ENCODE measurements at regions not wholly inside any gene's neighbourhood (a gene's known extent, or its start where the extent isn't known, plus 50 kb on each side); places are given as distances from the start of the nearest gene placed in this dataset.

- no peak for TF ChIP-seq CTCF (IDR thresholded peaks at IDR 0.05; ENCODE audit: low read depth, low read length)
- no peak for TF ChIP-seq EZH2phosphoT487 (IDR thresholded peaks at IDR 0.05; ENCODE audit: low read depth)
- H3K9ac ChIP-seq (ENCODE audit: low read length), result no peak overlapping the region
- no peaks in the 10 kb centered on the region for H3K79me2 ChIP-seq (ENCODE audit: low read length)
- H3K4me2 ChIP-seq (ENCODE audit: low read length), result no peak overlapping the region
- H3K9me3 ChIP-seq (ENCODE audit: insufficient read depth, low read length), result no peaks in the 10 kb centered on the region
- no peaks in the 10 kb centered on the region for H3K36me3 ChIP-seq (replicated peaks; ENCODE audit: low read depth, low read length)
- no peaks in the 10 kb centered on the region for H3K4me1 ChIP-seq (ENCODE audit: low read length)
- no peak overlapping the region for H3K27ac ChIP-seq (ENCODE audit: low read length)
- no peak overlapping the region for H3K4me3 ChIP-seq (ENCODE audit: low read length)
- no peak overlapping the region for H2AFZ ChIP-seq (ENCODE audit: low read depth, low read length)
- no peaks in the 10 kb centered on the region for H3K27me3 ChIP-seq (ENCODE audit: low read depth, low read length)
- H4K20me1 ChIP-seq (ENCODE audit: insufficient read depth, low read length), result no peaks in the 10 kb centered on the region
Measured at GRCh38 chr3:165641569-165642310, 195.5 kb downstream of the BCHE start.

GRCh38 chr3:165640970-165641369, 196.3 kb downstream of the BCHE start:
- Histone ChIP-seq H3K4me2 (ENCODE audit: low read length) (no peak overlapping the region), H2AFZ (ENCODE audit: low read depth, low read length) (no peak overlapping the region), H3K79me2 (ENCODE audit: low read length) (no peaks in the 10 kb centered on the region), H3K9ac (ENCODE audit: low read length) (no peak overlapping the region), H3K4me1 (ENCODE audit: low read length) (no peaks in the 10 kb centered on the region), H3K36me3 (replicated peaks; ENCODE audit: low read depth, low read length) (no peaks in the 10 kb centered on the region), H3K9me3 (ENCODE audit: insufficient read depth, low read length) (no peaks in the 10 kb centered on the region), H4K20me1 (ENCODE audit: insufficient read depth, low read length) (no peaks in the 10 kb centered on the region), H3K4me3 (ENCODE audit: low read length) (no peak overlapping the region), H3K27ac (ENCODE audit: low read length) (no peak overlapping the region), H3K27me3 (ENCODE audit: low read depth, low read length) (no peaks in the 10 kb centered on the region)
- TF ChIP-seq CTCF (IDR thresholded peaks at IDR 0.05; ENCODE audit: low read depth, low read length) (no peak), EZH2phosphoT487 (IDR thresholded peaks at IDR 0.05; ENCODE audit: low read depth) (no peak)

- Histone ChIP-seq H2AFZ (ENCODE audit: low read depth, low read length) (no peak overlapping the region), H4K20me1 (ENCODE audit: insufficient read depth, low read length) (no peaks in the 10 kb centered on the region), H3K4me3 (ENCODE audit: low read length) (no peak overlapping the region), H3K9ac (ENCODE audit: low read length) (no peak overlapping the region), H3K4me2 (ENCODE audit: low read length) (no peak overlapping the region), H3K9me3 (ENCODE audit: insufficient read depth, low read length) (no peaks in the 10 kb centered on the region), H3K79me2 (ENCODE audit: low read length) (no peaks in the 10 kb centered on the region), H3K4me1 (ENCODE audit: low read length) (no peaks in the 10 kb centered on the region), H3K27me3 (ENCODE audit: low read depth, low read length) (no peaks in the 10 kb centered on the region), H3K36me3 (replicated peaks; ENCODE audit: low read depth, low read length) (no peaks in the 10 kb centered on the region), H3K27ac (ENCODE audit: low read length) (no peak overlapping the region)
- TF ChIP-seq CTCF (IDR thresholded peaks at IDR 0.05; ENCODE audit: low read depth, low read length) (no peak), EZH2phosphoT487 (IDR thresholded peaks at IDR 0.05; ENCODE audit: low read depth) (no peak)
Measured at GRCh38 chr3:165640031-165640430, 197.2 kb downstream of the BCHE start.

- no peak for TF ChIP-seq EZH2phosphoT487 (IDR thresholded peaks at IDR 0.05; ENCODE audit: low read depth)
- Histone ChIP-seq H2AFZ (ENCODE audit: low read depth, low read length) (no peak overlapping the region), H3K36me3 (replicated peaks; ENCODE audit: low read depth, low read length) (no peaks in the 10 kb centered on the region), H4K20me1 (ENCODE audit: insufficient read depth, low read length) (no peaks in the 10 kb centered on the region), H3K4me1 (ENCODE audit: low read length) (no peaks in the 10 kb centered on the region), H3K9me3 (ENCODE audit: insufficient read depth, low read length) (no peaks in the 10 kb centered on the region), H3K79me2 (ENCODE audit: low read length) (no peaks in the 10 kb centered on the region), H3K27me3 (ENCODE audit: low read depth, low read length) (no peaks in the 10 kb centered on the region), H3K27ac (ENCODE audit: low read length) (no peak overlapping the region), H3K4me3 (ENCODE audit: low read length) (no peak overlapping the region), H3K9ac (ENCODE audit: low read length) (no peak overlapping the region), H3K4me2 (ENCODE audit: low read length) (no peak overlapping the region)
Measured at GRCh38 chr3:165638034-165638433, 199.2 kb downstream of the BCHE start.

Data from OCI-LY3 (cell line).